Osteocyte (in vitro differentiated cells): ENCODE measurements at regions not wholly inside any gene's neighbourhood (a gene's known extent, or its start where the extent isn't known, plus 50 kb on each side); places are given as distances from the start of the nearest gene placed in this dataset.

Experiments used
- DNase-seq: peaks from one replicate; pipeline ENCODE4 v3.0.0; 2021; ENCODE audit warnings: mixed read lengths; ENCODE audit not compliant: unreplicated experiment; ENCODE audit errors: extremely low spot score
- H3K27ac Mint-ChIP-seq: one replicate; pipeline ENCODE4 v1.8.0; 2021; ENCODE audit warnings: mild to moderate bottlenecking, mixed read lengths; ENCODE audit not compliant: unreplicated experiment
- H3K27me3 Mint-ChIP-seq: one replicate; pipeline ENCODE4 v1.8.0; 2021; ENCODE audit warnings: mixed read lengths; ENCODE audit not compliant: unreplicated experiment
- H3K36me3 Mint-ChIP-seq: one replicate; pipeline ENCODE4 v1.8.0; 2021; ENCODE audit warnings: mixed read lengths; ENCODE audit not compliant: unreplicated experiment
- H3K4me1 Mint-ChIP-seq: one replicate; pipeline ENCODE4 v1.8.0; 2021; ENCODE audit warnings: mixed read lengths; ENCODE audit not compliant: unreplicated experiment
- H3K4me3 Mint-ChIP-seq: one replicate; pipeline ENCODE4 v1.8.0; 2021; ENCODE audit warnings: mild to moderate bottlenecking, moderate library complexity, mixed read lengths; ENCODE audit not compliant: unreplicated experiment
- H3K9me3 Mint-ChIP-seq: one replicate; pipeline ENCODE4 v1.8.0; 2021; ENCODE audit warnings: mixed read lengths; ENCODE audit not compliant: unreplicated experiment
- CTCF ChIP-seq: fragments of 200-600 bp; sonication (generic); IDR thresholded peaks from 2 replicates; pipeline ENCODE4 v1.5.0; 2021; ENCODE audit warnings: antibody characterized with exemption, mild to moderate bottlenecking, moderate library complexity

DNA sequence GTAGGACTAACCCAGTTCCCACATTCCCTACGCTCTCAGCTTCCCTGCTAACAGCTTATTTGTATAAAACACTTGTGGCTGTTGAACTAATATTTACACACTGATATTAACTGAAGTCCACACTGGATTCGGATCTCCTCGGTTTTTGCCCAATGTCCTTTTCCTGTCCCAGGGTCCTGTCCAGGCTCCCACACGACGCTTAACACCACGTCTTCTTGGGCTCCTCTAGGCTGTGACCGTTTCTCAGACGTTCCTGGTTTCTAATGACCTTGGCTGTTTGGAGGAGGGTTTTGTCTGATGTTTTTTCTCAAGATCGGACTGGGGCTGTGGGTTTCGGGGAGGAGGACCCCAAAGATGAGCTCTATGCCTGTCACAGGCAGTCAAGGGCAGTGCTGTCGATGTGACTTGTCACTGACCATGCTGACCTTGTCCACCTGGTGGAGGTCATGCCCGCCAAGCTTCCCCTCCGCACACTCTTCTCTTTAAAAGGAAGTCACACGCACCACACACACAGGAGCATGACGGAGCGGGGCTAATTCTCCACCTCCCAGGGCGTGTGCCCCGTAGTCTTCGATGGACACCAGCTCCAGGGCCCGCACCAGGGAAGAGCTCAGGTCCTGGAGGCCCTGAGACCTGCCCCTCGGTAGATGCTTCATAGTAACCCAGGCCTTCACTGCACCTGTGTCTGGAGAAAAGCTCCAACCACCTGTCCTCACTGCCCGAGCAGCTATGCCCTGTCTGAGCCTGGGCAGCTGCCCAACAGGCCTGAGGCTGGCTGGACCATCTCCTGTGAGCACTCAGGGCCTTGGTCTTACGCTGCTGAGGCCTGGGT, 72.0 kb downstream of the TTLL2 start:
- Mint-ChIP-seq H3K4me3 (no peak overlapping the region), H3K27ac (no peak overlapping the region), H3K9me3 (no peaks in the 10 kb centered on the region), H3K4me1 (no peaks in the 10 kb centered on the region), H3K36me3 (no peaks in the 10 kb centered on the region), H3K27me3 (peaks cover 11% of the 10 kb centered on the region)
- no peak for DNase-seq
- no peak for TF ChIP-seq CTCF

DNA sequence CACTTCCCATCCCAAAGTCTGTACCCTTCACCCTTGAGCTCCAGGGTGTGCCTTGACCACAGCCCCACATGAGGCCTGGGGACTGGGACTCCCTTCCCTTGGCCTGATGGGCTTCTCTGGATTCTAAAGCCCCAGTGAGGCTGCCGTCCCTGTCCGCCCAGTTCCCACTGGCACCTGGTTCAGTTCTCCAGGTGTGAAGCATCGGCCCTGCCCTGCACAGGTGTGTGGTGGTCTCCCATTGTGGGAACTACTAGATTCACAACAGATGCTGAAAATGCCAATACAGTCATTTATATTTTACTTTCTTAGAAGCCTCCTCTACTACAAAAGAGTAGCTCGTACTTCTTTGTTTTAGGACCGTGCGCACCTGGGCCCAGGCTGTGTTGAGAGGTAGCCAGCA, 72.8 kb downstream of the TTLL2 start:
- no peak overlapping the region for H3K4me3 Mint-ChIP-seq
- H3K27ac Mint-ChIP-seq = no peak overlapping the region
- no peaks in the 10 kb centered on the region for H3K36me3 Mint-ChIP-seq
- peaks cover 11% of the 10 kb centered on the region for H3K27me3 Mint-ChIP-seq
- TF ChIP-seq CTCF = no peak
- no peaks in the 10 kb centered on the region for H3K4me1 Mint-ChIP-seq
- no peak for DNase-seq
- no peaks in the 10 kb centered on the region for H3K9me3 Mint-ChIP-seq

DNA sequence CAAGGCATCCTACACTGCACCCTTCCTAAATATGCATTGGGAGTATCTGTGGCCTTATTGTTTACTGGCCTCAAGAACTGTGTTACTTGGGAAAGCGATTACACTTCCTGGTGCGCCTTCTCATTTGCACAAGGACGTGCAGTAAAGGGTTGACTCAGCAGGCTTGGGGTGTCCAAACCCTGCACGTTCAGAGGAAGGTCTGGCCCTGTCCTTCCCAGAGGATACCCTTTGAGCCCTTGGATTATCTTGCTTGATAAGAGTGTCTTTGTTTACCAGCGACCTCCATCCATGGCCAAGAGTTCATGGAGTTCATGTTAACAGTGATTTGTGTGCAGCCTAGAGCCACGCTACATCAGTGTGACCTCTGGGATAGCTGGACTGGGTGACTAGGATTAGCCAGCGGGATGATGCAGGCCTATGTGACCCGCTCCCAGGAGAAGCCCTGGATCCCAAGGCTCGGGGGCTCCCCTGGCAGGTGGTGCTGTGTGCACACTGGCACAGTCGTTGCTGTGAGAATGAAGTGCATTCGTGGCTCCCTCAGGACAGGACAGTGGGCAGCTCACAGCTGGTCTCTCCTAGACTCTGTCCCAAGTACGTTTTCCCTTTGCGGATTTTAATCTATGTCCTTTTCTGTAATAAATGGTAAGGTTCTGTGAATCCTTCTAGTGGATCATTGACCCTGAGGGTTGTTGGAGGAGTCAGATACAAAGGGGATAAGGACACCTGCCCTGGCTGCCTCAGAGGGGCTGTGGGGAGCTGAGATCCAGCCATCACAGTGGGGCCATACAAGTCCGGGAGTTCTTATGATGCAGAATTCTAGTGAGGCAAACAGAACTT, 73.5 kb downstream of the TTLL2 start:
- no peak overlapping the region for H3K27ac Mint-ChIP-seq
- H3K4me3 Mint-ChIP-seq = no peak overlapping the region
- no peaks in the 10 kb centered on the region for H3K4me1 Mint-ChIP-seq
- DNase-seq = no peak
- H3K27me3 Mint-ChIP-seq = peaks cover 11% of the 10 kb centered on the region
- H3K36me3 Mint-ChIP-seq = no peaks in the 10 kb centered on the region
- no peak for TF ChIP-seq CTCF
- no peaks in the 10 kb centered on the region for H3K9me3 Mint-ChIP-seq

DNA sequence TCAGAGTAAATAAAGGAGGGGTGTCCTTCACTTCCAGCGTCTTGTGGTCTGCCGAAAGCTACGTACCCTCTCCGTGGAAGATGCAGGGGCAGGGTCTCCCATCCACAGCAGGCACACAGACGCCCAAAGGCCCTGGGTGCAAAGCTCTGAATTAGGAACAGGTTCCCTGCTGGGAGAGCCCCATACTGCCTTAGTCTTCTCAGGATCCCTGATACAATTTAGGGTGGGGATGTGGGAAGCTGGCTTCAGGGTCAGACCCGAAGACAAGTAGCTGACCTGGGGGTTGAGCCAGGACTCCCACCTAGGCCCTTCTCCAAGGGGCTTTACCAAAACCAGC, 74.1 kb downstream of the TTLL2 start:
- Mint-ChIP-seq H3K4me3 (no peak overlapping the region), H3K27me3 (peaks cover 9% of the 10 kb centered on the region), H3K9me3 (no peaks in the 10 kb centered on the region), H3K36me3 (no peaks in the 10 kb centered on the region), H3K4me1 (no peaks in the 10 kb centered on the region), H3K27ac (no peak overlapping the region)
- DNase-seq = no peak
- TF ChIP-seq CTCF = no peak

DNA sequence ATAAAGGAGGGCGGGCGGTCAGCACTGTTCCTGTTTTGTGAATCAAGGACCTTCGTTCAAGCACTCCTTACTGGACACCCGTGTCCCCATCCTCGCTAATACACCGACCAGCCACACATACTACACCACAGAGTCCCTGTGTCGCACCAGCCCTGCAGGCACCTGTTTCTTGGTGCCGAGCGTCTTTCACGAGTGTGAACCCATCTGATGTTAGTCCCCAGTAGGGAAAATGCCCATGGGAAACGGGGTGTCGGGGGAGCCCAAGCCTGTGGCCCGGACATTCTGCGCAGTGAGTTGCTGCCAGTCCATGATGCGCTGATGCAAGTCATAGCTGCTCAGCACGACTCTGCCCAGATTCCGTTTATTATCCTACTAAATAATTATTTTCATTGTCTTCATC, 74.7 kb downstream of the TTLL2 start:
- H3K4me1 Mint-ChIP-seq = no peaks in the 10 kb centered on the region
- no peak overlapping the region for H3K27ac Mint-ChIP-seq
- H3K27me3 Mint-ChIP-seq = peaks cover 8% of the 10 kb centered on the region
- TF ChIP-seq CTCF = no peak
- no peaks in the 10 kb centered on the region for H3K9me3 Mint-ChIP-seq
- H3K4me3 Mint-ChIP-seq = no peak overlapping the region
- H3K36me3 Mint-ChIP-seq = no peaks in the 10 kb centered on the region
- DNase-seq = no peak
